T47D (cell line): ENCODE measurements at regions not wholly inside any gene's neighbourhood (a gene's known extent, or its start where the extent isn't known, plus 50 kb on each side); places are given as distances from the start of the nearest gene placed in this dataset.
"Not testable (repeated sequence)": the region's sequence is repeated elsewhere in the genome, so short reads cannot be mapped to it uniquely, and the experiment has no call there.

Experiments used
- DNase-seq, 2 experiments: peaks; one replicate each; pipeline versions ENCODE4 v3.0.0 to v3.0.0-alpha.2; 2011 to 2012; ENCODE audit warnings: low read depth in 1 of 2, low spot score in 1 of 2
- JUND ChIP-seq: IDR thresholded peaks from 2 replicates; pipeline ENCODE4 v1.6.1; 2012; ENCODE audit warnings: low read depth
- in situ Hi-C: cut with HindIII; loops from 2 replicates; pipeline ENCODE4 v1.10.0; 2016; ENCODE audit warnings: low sequenced_read_pairs, low pct_unique_long_range_greater_than_20kb

DNA sequence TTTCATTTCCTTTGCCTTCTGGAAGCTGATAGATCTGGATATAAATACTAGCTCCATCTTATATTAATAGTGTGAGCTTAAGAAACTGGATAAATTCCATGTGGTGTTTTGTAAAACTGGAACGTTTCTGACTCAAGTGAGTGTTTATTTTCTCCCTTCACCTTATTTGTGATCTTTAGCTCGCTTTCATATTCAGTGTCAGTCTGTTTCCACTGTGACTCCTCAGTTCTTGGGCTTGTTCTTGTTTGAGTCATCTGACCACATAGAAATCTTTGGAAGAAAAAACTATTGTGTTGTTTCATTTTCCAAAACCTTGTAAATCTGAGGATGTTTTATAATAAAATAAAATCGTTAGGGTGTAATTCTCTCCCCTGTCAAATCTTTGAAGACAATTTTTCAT lies 186.4 kb downstream of the POLR1F start:
- in situ Hi-C loops, result no loop called here
- no peak for TF ChIP-seq JUND
- DNase-seq, result no peak

DNA sequence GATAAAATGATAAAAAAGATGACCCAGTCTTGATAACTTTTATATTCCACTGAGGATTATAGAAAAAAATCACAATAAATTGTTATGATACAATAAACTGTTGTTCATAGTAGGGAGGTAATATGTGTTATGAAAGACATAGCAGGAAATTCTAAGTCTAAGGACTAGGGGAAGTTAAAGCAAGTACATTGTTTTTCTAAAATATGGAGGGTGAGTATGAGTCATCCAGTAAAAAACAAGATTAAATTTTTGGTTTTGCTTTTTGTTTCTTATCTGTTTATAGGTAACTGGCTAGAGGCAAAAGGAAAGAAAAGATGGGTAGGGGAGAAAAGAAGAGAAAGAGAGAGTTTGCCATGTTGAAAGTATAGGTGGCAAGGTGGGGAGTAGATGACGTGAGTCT lies 188.4 kb downstream of the POLR1F start:
- in situ Hi-C loops, result no loop called here
- no peak for DNase-seq
- no peak for TF ChIP-seq JUND

DNA sequence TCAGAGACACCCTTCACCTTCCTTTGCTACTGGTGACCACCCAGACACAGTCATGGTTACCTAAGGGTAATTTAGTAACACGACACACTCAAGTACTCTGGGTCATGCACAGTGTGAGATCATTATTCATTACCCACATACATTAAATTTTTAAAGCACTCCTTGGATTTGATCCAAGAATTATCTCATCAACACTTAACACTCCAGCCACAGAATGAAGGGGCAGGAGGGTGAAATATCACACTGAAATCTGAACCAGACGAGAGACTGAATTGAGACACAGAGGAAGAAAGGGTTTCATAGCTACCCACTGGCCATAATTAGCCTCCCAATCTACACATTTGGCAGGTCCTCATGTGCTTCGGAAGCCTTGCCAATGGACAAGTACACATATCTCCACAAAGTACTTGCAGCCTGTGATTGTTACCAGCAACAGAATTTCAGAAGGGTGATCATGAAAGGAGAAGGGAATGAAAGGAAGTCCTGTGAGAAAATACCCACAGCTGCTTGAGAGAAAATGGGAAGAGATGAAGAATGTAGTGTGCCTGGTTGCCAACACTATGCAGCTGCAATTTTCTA lies 189.3 kb downstream of the POLR1F start:
- in situ Hi-C loops, result no loop called here
- no peak for DNase-seq

DNA sequence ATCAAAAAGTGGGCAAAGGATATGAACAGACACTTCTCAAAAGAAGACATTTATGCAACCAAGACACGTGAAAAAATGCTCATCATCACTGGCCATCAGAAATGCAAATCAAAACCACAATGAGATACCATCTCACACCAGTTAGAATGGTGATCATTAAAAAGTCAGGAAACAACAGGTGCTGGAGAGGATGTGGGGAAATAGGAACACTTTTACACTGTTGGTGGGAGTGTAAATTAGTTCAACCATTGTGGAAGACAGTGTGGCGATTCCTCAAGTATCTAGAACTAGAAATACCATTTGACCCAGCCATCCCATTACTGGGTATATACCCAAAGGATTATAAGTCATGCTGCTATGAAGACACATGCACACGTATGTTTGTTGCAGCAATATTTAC lies 191.3 kb downstream of the POLR1F start:
- DNase-seq, in situ Hi-C loops: not testable (repeated sequence)

More for the DNA sequence above, 189.3 kb downstream of the POLR1F start:
- no peak for TF ChIP-seq JUND

DNA sequence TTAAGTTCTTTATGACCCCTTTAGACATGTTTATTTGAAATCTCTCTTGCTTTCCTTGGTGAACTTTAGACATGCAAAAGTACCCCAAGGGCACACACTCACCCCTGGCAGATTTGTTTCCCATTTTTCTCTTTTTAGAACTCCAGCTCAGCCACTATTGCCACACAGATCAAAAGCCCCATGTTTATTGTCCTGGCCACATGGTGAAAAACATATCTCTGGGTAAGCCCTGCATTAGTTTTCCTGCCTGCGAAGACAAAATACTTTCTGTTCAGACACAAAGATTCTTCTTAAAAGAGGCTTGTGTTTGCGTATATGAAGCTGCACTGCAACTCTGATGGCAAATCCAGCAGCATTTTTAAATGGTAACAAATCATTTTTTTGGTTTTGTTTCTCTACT lies 200.0 kb downstream of the POLR1F start:
- no peak for DNase-seq
- in situ Hi-C loops, result no loop called here

DNA sequence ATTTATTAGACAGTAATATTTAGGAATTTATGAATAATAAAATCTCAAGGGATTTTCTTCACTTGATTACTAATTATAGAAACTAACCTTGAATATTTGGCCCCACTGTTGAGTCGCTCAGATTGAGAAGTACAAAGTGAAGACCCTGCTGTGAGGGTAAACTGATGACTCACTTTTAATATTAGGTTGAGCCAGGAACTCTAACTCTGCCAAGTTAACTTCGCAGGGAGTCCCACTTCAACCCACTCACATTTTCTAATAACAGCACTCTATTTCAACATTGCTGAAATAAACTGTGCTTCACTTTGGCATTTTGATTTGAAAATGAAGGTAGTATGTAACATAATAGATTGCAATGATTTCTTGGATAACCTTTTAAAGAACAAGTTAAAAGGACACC lies 200.7 kb downstream of the POLR1F start:
- in situ Hi-C loops, result no loop called here
- TF ChIP-seq JUND, result no peak
- DNase-seq, result no peak

More for the DNA sequence above, 200.0 kb downstream of the POLR1F start:
- no peak for TF ChIP-seq JUND

DNA sequence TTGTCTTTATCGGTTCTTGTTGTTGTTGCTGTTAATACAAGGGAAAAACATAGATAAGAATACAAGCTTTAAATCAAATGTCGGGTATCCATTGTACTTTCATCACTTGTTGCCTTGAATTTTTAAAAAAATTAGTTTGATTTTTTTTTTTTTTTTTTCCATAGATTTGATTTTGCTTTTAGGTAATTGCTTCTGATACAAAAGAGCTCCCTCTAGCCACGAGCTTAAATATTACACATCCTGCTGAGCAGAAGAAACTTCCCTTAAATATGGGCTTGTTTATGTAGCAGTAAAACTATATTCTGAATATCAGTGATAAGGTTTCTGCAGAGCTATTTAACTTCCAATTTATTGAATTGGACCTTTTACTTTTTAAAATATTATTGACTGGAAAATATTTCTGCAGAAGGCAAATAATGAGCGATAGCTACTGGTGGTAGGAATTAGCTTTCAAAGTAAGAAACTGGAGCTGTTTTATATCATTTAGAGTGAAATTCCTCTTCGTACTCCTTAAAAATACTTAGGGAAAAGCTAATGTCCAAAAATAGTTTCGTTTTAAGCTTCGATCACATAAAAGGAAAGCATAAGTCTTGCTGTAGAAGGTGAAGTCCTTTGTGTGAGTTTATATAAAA lies 216.9 kb downstream of the POLR1F start:
- peak; percentile 8 to 47 for DNase-seq
- no peak for TF ChIP-seq JUND
- in situ Hi-C loops, result no loop called here

DNA sequence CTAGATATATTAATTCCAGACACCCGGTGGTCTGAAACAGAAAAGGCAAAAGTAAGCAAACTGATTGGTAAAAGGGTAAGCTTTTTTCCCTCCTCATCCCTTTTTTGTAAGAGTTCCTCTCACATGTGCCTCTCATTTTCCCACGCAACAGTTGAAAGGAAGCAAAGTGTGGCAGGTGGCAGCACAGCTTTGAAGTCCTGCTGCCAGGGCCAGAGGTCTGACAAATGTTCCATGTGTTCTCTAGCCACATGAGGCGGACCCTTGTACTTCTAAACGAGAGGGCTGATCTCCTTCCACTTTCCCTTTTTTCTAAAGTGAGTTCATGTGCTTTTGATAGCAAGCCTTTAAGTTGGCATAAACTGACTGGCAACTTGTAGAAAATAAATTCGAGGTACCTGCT lies 217.5 kb downstream of the POLR1F start:
- no peak for DNase-seq
- in situ Hi-C loops, result no loop called here
- no peak for TF ChIP-seq JUND

DNA sequence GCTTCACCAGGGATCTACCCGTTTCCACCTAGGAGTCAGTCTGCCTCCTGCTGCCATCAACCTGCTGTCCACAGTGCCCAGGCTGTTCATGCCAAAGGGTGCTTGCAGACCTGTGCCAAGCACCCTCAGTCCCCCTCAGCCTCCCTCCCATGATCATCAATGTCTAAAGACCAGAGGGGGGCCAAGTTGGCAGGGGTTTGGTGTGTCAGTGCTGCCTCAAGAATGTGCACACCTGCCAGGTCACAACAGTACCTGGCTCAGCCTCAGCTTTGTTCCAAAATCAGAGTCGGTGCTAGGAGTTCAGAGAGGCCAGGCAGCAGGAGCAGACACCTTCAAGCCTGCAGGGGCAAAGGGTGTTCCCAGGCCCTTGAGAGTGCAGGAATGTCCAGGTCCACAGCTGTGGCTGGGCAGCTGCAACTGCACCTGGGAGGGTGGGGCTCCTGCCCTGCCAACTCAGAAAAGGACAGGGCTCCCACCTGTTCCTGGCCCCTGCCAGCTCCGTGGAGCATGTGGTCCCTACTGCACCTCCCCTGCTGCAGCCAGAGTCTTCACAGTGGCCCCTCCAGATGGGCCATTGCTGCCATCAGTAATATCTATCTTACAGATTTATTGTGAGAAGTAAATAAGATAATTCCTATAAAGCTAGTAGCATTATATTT lies 219.5 kb downstream of the POLR1F start:
- no peak for TF ChIP-seq JUND
- in situ Hi-C loops, result no loop called here
- no peak for DNase-seq

DNA sequence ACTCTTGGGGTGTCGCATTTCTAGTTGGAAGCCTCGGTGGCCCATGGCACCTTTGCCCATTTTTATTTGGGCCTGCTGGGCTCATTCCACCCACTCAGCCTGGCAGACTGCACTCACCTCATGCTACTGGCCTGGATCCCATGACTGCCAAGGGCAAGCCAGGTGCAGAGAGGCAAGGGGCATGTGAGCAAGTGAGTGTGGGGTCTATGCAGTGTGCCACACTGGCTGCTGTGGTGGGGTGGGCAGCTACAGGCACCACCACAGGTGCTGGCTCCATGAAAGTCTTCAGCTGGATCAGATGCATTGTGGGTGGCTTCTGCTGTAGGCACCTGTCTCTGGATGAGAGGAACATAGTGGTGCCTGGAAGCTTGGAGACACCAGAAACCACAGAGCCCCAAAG lies 220.8 kb downstream of the POLR1F start:
- DNase-seq, result no peak
- TF ChIP-seq JUND, result no peak
- in situ Hi-C loops, result no loop called here

DNA sequence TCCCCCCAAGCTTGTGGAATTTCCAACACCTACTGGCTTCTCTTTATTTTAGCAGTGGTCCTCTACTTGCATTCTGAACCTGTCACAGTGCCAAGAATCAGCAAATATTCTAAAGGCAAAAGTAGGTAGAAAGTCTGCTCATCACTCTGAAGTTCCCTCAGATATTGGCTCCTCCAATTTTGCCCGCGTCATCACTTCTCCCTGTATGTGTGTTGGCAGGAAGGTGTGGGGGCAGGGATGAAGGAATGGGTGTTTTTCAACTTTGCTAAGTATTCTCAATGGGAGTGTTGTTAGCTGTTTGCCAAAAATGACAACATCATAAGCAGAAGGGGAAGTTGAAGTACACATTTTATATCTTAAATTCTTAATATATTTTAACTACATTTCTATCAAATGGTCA lies 226.2 kb downstream of the POLR1F start:
- no peak for TF ChIP-seq JUND
- in situ Hi-C loops, result no loop called here
- DNase-seq, result no peak

DNA sequence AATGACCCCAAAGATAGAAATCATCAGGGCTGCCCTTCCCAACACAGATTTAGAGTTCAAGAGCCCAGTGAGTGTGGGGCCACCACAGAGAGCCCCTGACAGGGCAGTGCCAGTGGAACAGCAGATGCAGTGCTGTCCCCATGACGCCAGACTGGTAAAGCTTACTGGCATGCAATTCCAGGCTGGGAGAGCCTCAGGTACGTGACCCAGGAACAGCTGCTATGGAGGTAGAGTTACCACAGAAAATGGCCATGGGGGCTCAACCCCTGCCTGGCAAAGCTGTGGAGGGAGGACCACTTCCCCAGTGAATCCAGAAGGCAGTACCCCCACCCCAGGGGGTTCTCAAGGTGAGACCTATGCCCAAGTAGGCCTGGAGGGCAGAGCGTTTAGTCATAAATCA lies 228.5 kb downstream of the POLR1F start:
- in situ Hi-C loops, result no loop called here
- TF ChIP-seq JUND, result no peak
- DNase-seq, result no peak

DNA sequence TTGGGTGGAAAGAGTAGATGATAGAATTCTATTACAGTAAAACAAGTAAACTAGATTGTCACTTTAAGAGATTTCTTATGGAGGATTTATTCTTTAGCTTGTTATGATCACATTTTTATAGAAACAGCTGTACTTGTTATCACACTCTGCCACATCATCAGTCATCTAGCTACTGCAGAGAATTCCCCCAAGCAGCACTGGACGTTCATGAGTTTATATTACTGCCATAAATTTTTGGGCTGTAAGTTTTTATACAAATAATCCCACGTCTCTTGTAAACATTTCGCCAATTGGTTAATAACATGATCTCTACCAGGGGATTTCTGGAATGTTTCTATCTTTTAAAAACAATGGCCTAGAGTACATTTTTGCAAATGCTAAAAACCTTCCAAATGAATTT lies 238.8 kb downstream of the POLR1F start:
- in situ Hi-C loops, result no loop called here
- no peak for TF ChIP-seq JUND
- no peak for DNase-seq
